ENCODE measurements at regions not wholly inside any gene's neighbourhood (a gene's known extent, or its start where the extent isn't known, plus 50 kb on each side); places are given as distances from the start of the nearest gene placed in this dataset.

DNA sequence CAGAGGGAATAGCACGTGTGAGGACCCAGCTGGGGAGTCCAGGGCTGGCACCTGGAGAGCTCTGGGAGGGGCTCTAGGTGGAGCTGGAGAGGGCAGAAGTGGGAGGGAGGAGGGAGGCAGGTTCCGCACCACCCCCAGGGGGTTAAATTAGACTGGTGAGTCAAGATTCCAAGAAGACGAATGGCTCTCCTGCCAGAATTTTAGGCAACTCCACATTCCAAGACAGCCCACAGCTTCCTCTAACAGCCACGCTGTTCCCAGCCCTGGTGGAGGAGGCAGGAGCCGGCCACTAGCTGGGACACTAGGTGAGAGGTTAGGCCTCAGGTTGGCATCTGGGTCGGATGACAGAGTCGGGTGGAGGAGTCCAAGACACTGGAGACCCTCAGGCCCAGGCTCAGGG lies 60.2 kb downstream of the TFAP2C start:
- TF ChIP-seq CTCF (IDR thresholded peaks at IDR 0.05) (no peak), POLR2AphosphoS5 (IDR thresholded peaks at IDR 0.05; ENCODE audit: insufficient read depth in 1 of 2, low read depth in 1 of 2) (no peak), POLR2A (IDR thresholded peaks at IDR 0.05) (no peak)
- DNase-seq (ENCODE audit: extremely low spot score in 2 of 2) = no peak
- Histone ChIP-seq H3K27me3 (no peaks in the 10 kb centered on the region), H3K4me1 (peaks cover 19% of the 10 kb centered on the region), H3K4me3 (no peak overlapping the region), H3K9me3 (no peaks in the 10 kb centered on the region), H3K36me3 (no peaks in the 10 kb centered on the region), H3K27ac (no peak overlapping the region)
- intact Hi-C loops (cut with DNase I) = no loop called here

GRCh38 chr20:56689852-56690485 lies 60.9 kb downstream of the TFAP2C start:
- Histone ChIP-seq H3K9me3 (no peaks in the 10 kb centered on the region), H3K27ac (no peak overlapping the region), H3K4me1 (peaks cover 19% of the 10 kb centered on the region), H3K4me3 (no peak overlapping the region), H3K36me3 (no peaks in the 10 kb centered on the region), H3K27me3 (no peaks in the 10 kb centered on the region)
- DNase-seq (ENCODE audit: extremely low spot score in 2 of 2) = no peak
- intact Hi-C loops (cut with DNase I) = no loop called here
- TF ChIP-seq POLR2AphosphoS5 (IDR thresholded peaks at IDR 0.05; ENCODE audit: insufficient read depth in 1 of 2, low read depth in 1 of 2) = no peak
- TF ChIP-seq CTCF (IDR thresholded peaks at IDR 0.05) = no peak
- no peak for TF ChIP-seq POLR2A (IDR thresholded peaks at IDR 0.05)

GRCh38 chr20:56690531-56691175 lies 61.5 kb downstream of the TFAP2C start:
- Histone ChIP-seq H3K36me3 (no peaks in the 10 kb centered on the region), H3K4me3 (no peak overlapping the region), H3K27ac (no peak overlapping the region), H3K9me3 (no peaks in the 10 kb centered on the region), H3K4me1 (peaks cover 19% of the 10 kb centered on the region), H3K27me3 (no peaks in the 10 kb centered on the region)
- intact Hi-C loops (cut with DNase I) = no loop called here
- TF ChIP-seq POLR2A (IDR thresholded peaks at IDR 0.05) (no peak), CTCF (IDR thresholded peaks at IDR 0.05) (no peak), POLR2AphosphoS5 (IDR thresholded peaks at IDR 0.05; ENCODE audit: insufficient read depth in 1 of 2, low read depth in 1 of 2) (no peak)
- no peak for DNase-seq (ENCODE audit: extremely low spot score in 2 of 2)

GRCh38 chr20:56691325-56691998 lies 62.4 kb downstream of the TFAP2C start:
- intact Hi-C loops (cut with DNase I) = no loop called here
- H3K36me3 ChIP-seq = no peaks in the 10 kb centered on the region
- no peak overlapping the region for H3K4me3 ChIP-seq
- DNase-seq (ENCODE audit: extremely low spot score in 2 of 2) = no peak
- peaks cover 19% of the 10 kb centered on the region for H3K4me1 ChIP-seq
- no peaks in the 10 kb centered on the region for H3K27me3 ChIP-seq
- no peak for TF ChIP-seq POLR2AphosphoS5 (IDR thresholded peaks at IDR 0.05; ENCODE audit: insufficient read depth in 1 of 2, low read depth in 1 of 2)
- TF ChIP-seq CTCF (IDR thresholded peaks at IDR 0.05) = no peak
- no peak for TF ChIP-seq POLR2A (IDR thresholded peaks at IDR 0.05)
- no peak overlapping the region for H3K27ac ChIP-seq
- no peaks in the 10 kb centered on the region for H3K9me3 ChIP-seq

GRCh38 chr20:56693217-56693616 lies 64.1 kb downstream of the TFAP2C start:
- TF ChIP-seq POLR2AphosphoS5 (IDR thresholded peaks at IDR 0.05; ENCODE audit: insufficient read depth in 1 of 2, low read depth in 1 of 2) = no peak
- no peak for TF ChIP-seq POLR2A (IDR thresholded peaks at IDR 0.05)
- TF ChIP-seq CTCF (IDR thresholded peaks at IDR 0.05) = no peak
- no peaks in the 10 kb centered on the region for H3K9me3 ChIP-seq
- no peak overlapping the region for H3K4me3 ChIP-seq
- intact Hi-C loops (cut with DNase I) = no loop called here
- no peaks in the 10 kb centered on the region for H3K27me3 ChIP-seq
- DNase-seq (ENCODE audit: extremely low spot score in 2 of 2) = no peak
- H3K27ac ChIP-seq = no peak overlapping the region
- H3K4me1 ChIP-seq = peaks cover 19% of the 10 kb centered on the region
- no peaks in the 10 kb centered on the region for H3K36me3 ChIP-seq

Measured in vagina (tissue), 2 donors.